HG03280 (cell line): ENCODE measurements at regions not wholly inside any gene's neighbourhood (a gene's known extent, or its start where the extent isn't known, plus 50 kb on each side); places are given as distances from the start of the nearest gene placed in this dataset.

ENCODE experiments used
- ATAC-seq: cut with Tn5 transposase; IDR thresholded peaks from one replicate; pipeline ENCODE4 v1.9.1; 2021; ENCODE audit warnings: mild to moderate bottlenecking, moderate library complexity; ENCODE audit not compliant: unreplicated experiment

DNA sequence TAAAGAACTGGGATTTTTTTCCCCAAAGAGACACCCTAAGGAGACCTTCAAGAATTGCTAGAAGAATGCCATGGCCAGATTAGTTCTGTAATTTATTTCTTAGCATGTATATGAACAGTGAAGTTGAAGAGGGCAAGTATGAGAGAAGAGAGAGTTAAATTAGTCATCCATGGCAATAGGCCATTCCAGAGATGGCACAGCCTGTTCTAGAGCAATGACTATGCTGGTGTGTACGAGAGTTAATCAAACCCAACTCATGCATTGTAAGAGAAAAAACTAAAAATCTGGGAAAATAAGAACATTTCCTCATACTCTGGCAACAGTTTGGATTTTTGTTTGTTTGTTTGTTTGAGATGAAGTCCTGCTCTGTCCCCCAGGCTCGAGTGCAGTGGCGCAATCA lies 112.1 kb upstream of the PIK3C3 start:
- ATAC-seq: no peak

- ATAC-seq: no peak
Observed at GRCh38 chr18:41829647-41830516, 125.2 kb upstream of the PIK3C3 start.

DNA sequence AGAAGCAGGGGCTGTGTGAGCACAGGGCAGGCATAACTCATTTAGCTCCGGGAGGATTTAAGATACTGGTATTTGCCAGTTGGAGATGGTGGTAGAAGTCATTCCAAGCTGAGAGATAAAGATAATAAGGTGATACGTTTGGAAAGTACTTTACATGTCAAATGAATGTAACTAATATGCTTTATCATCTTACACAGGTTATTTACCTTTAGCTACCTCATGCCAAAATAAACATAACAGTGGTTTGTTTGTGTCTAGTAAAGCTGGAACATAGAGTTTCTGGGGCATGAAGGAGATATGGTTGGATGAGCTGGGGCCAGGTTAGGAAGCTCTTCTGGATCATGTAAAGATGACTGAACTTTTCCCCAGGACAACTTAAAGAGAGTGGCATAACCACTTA lies 126.9 kb upstream of the PIK3C3 start:
- no peak for ATAC-seq

DNA sequence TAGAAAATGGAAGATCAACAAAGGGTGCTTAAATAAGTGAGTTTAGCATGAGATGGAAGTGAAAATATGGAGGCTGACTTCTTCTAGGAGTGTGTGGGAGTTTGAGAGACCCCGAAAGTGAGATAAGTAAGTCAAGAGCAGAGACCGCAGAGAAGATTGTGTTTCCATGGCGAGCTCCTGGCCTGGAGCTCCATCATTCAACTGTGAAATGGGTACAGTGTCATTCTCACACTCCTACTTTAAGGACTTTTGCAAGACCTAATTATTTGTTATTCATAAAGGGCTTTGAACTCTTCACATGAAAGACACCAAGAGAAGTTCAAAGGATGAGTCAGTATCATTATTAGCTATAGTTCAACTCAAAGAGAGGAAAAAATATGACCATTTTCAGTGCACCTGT lies 134.2 kb upstream of the PIK3C3 start:
- no peak for ATAC-seq

GRCh38 chr18:41818381-41819355 lies 136.4 kb upstream of the PIK3C3 start:
- ATAC-seq: no peak

DNA sequence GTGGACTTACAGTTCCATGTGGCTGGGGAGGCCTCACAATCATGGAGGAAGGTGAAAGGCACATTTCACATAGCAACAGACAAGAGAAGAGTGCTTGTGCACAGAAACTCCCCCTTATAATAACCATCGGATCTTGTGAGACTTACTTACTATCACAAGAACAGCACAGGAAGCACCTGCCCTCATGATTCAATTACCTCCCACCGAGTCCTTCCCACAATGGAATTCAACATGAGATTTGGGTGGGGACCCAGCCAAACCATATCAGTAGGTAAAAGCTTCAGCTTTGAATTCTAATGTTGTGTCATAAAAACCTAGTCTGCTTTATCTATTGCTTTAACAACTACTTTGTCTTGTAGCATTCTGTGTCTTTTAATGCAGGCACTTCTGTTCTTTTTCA lies 140.4 kb upstream of the PIK3C3 start:
- no peak for ATAC-seq

DNA sequence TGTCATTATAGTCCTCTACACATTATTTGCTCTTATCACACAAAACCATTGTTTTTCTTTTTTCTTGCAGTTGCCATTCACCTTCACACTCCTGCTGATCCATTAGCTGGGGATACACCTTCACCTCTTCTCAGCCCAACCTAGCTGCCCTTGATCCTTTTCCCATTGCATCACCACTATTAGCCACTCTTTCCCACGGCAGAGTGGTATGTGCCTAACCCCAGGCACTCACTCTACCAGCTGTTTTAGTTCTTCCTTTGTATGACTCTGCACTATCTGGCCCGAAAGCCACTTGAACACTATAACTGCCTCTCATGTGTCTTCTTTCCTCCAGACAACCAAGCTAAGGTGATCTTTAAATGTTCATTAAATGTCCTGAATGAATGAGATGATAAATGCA lies 145.4 kb upstream of the PIK3C3 start:
- ATAC-seq: no peak

GRCh38 chr18:41805341-41805740 lies 149.7 kb upstream of the PIK3C3 start:
- no peak for ATAC-seq

DNA sequence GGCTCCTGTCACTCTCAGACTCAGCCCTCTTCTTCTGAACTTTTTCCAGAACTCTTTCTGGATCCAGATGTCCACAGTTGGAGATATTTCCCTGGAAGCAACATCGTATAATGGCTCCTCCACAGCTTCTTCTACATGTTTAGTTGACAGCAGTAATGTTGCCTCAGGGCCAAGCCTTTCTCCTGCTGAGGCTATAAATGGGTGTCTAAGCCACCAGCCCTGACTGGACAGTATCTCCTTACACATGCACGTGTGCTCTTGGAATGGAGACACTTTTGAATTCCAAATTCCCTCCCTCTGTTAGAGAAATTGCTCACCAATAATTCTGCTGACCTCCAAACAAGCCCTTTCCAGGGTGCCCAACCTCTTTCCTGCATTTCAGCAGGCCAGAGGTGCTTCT lies 156.2 kb upstream of the PIK3C3 start:
- ATAC-seq: no peak

GRCh38 chr18:41790687-41791086 lies 164.3 kb upstream of the PIK3C3 start:
- no peak for ATAC-seq

- no peak for ATAC-seq
Observed at GRCh38 chr18:41789001-41789400, 166.0 kb upstream of the PIK3C3 start.

- no peak for ATAC-seq
Observed at GRCh38 chr18:41783879-41784278, 171.2 kb upstream of the PIK3C3 start.

DNA sequence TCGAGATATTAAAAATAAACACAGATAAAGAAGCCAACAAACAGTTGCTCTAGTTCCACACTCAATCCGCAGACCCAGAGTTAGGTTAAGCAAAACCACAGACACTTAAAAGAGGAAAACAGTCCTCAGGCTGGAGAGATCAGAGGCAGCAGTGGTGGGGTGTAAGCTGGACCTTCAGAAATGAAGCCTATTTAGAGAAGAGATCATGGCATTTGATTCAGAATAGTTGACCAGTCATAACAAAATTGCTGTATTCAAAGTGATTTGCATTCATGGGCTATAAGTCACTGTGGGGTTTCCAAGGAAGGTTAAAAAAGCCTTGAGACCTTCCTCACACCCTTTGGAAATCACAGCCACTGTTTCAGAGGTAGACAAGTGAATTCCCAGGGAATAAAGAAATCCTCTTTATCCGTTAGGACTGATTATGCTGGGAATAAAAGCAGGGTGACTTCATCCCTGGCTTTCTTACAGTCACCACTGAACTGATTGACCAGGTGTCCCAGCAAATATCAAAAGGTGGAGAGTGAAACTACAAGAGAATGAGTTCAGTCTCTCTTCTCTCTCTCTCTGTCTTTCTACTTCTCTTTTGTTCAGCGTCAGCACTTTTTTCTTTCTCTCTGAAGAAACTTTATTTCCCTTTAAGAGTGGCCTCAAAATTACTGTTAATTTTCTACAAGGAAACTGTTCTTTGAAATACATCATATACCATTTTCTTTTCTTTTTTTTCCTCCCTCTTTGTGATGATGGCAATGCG lies 171.8 kb upstream of the PIK3C3 start:
- no peak for ATAC-seq

DNA sequence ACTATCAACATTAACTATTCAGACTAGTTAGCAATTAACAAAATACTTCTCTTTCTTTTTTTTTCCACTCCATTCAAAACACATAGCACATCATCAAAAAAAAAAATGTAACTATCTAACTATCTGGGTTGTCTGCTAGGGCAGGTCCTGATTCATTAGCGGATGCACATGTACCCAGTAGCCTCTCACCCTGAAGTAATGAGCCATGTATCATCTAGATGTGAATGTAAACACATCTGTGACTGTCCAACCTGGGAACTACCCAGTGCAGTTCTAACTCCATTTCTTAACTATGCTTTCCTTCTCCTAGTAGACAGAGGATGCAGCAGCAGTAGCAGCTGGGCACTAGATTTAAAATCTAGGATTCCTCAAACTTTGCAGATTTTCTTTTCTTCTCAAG lies 183.1 kb upstream of the PIK3C3 start:
- ATAC-seq: no peak

DNA sequence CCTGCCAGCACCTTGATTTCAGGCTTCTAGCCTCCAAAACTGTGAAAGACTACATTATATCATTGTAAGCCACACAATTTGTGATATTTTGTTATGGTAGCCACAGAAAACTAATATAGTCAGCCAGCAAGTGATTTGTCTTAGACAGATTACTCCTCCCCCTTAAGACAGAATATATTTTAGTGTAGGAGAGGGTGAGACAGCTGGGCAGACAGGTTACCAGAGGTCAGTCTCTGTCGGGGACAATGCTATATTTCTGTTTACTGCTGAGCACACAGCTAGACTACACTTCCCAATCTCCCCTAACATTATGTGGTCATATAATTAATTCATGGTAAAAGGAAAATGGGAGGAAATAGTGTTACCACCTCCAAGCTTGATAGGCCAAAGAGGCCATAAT lies 185.8 kb upstream of the PIK3C3 start:
- ATAC-seq: no peak

GRCh38 chr18:41768467-41768866 lies 186.6 kb upstream of the PIK3C3 start:
- no peak for ATAC-seq

DNA sequence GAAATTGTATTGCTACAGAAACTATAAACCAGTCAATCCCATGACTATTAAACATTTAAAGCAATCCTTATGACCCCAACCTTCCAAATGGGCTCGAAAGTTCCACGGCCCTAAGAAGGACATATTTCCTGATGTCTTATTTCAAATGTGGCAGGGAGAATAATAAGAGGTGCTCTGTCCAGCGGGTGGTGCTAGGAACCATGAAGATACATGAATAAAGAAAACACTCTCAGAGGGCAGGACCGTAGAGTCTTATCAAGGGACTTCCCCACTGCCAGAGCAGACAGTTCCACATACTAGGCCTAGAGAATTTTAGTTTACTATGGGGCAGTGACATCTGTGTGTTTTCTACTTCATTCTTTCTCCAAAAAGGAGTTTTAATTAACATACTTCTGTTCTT lies 187.1 kb upstream of the PIK3C3 start:
- no peak for ATAC-seq

GRCh38 chr18:41765460-41765859 lies 189.6 kb upstream of the PIK3C3 start:
- ATAC-seq: no peak

GRCh38 chr18:41763361-41763760 lies 191.7 kb upstream of the PIK3C3 start:
- no peak for ATAC-seq

- ATAC-seq: no peak
Observed at GRCh38 chr18:41761333-41762018, 193.6 kb upstream of the PIK3C3 start.

GRCh38 chr18:41758534-41758933 lies 196.5 kb upstream of the PIK3C3 start:
- ATAC-seq: no peak
